NCI-H146 (cell line): ENCODE measurements at regions not wholly inside any gene's neighbourhood (a gene's known extent, or its start where the extent isn't known, plus 50 kb on each side); places are given as distances from the start of the nearest gene placed in this dataset.

Experiments
- DNase-seq: peaks from one replicate; lab custom pipeline; 2025; lab: John Stamatoyannopoulos, UW

- no peak for DNase-seq
Observed at GRCh38 chr5:173557123-173557903, 59.1 kb downstream of the BOD1 start.

- DNase-seq: no peak
Observed at GRCh38 chr5:173556142-173557028, 60.1 kb downstream of the BOD1 start.

- DNase-seq: peak; percentile 19
Observed at GRCh38 chr5:173554989-173555705, 61.3 kb downstream of the BOD1 start.

GRCh38 chr5:173554038-173554955 is 62.2 kb downstream of the BOD1 start:
- no peak for DNase-seq

GRCh38 chr5:173550641-173551040 is 65.8 kb downstream of the BOD1 start:
- DNase-seq: no peak

- DNase-seq: no peak
Observed at GRCh38 chr5:173549644-173550043, 66.8 kb downstream of the BOD1 start.

- no peak for DNase-seq
Observed at GRCh38 chr5:173547579-173547978, 68.9 kb downstream of the BOD1 start.

GRCh38 chr5:173542964-173543363 is 73.5 kb downstream of the BOD1 start:
- DNase-seq: no peak

GRCh38 chr5:173542159-173542558 is 74.3 kb downstream of the BOD1 start:
- no peak for DNase-seq

GRCh38 chr5:173538654-173539053 is 77.8 kb downstream of the BOD1 start:
- no peak for DNase-seq

GRCh38 chr5:173538018-173538417 is 78.4 kb downstream of the BOD1 start:
- no peak for DNase-seq

- DNase-seq: no peak
Observed at GRCh38 chr5:173537228-173537627, 79.2 kb downstream of the BOD1 start.

GRCh38 chr5:173535976-173536639 is 80.3 kb downstream of the BOD1 start:
- no peak for DNase-seq

- DNase-seq: no peak
Observed at GRCh38 chr5:173535166-173535975, 81.1 kb downstream of the BOD1 start.

GRCh38 chr5:173534664-173535063 is 81.8 kb downstream of the BOD1 start:
- no peak for DNase-seq

GRCh38 chr5:173534031-173534430 is 82.4 kb downstream of the BOD1 start:
- no peak for DNase-seq

GRCh38 chr5:173532689-173533250 is 83.7 kb downstream of the BOD1 start:
- DNase-seq: no peak

- no peak for DNase-seq
Observed at GRCh38 chr5:173531863-173532262, 84.6 kb downstream of the BOD1 start.

- no peak for DNase-seq
Observed at GRCh38 chr5:173530547-173530946, 85.9 kb downstream of the BOD1 start.

GRCh38 chr5:173529861-173530260 is 86.6 kb downstream of the BOD1 start:
- no peak for DNase-seq
